H1 (cell line): ENCODE measurements at regions not wholly inside any gene's neighbourhood (a gene's known extent, or its start where the extent isn't known, plus 50 kb on each side); places are given as distances from the start of the nearest gene placed in this dataset.

Experiments
- CTCF ChIA-PET: fragments of 300-600 bp; sonication (Branson Sonifier 250); formaldehyde crosslinking; loops from one replicate; lab custom pipeline; 2021; ENCODE audit not compliant: partially characterized antibody; lab: Charles Lee
- POLR2A ChIA-PET: fragments of 300-600 bp; sonication (Branson Sonifier 250); formaldehyde crosslinking; loops from one replicate; lab custom pipeline; 2021; ENCODE audit warnings: inconsistent platforms; ENCODE audit not compliant: partially characterized antibody; lab: Charles Lee
- DNase-seq, 2 experiments: peaks; one replicate each; pipeline versions ENCODE4 v3.0.0 to v3.0.0-alpha.2; 2010 to 2022; ENCODE audit warnings: low spot score in 2 of 2, low read depth in 1 of 2, mixed read lengths in 1 of 2
- FAIRE-seq: peaks from 2 replicates; lab custom pipeline; 2011; peaks lifted over from hg19 to GRCh38; lab: Jason Lieb, UNC
- H2AFZ ChIP-seq: 2 replicates; pipeline ENCODE4 v1.8.1; 2012; ENCODE audit warnings: low read length, inconsistent platforms
- H2AK5ac ChIP-seq: 2 replicates; pipeline ENCODE4 v1.6.1; 2013; ENCODE audit warnings: low read depth, low read length
- H2BK120ac ChIP-seq: replicated peaks from 2 replicates; pipeline ENCODE3; 2013; ENCODE audit warnings: low read depth, low read length, inconsistent platforms
- H2BK12ac ChIP-seq: 2 replicates; pipeline ENCODE4 v1.6.1; 2013; ENCODE audit warnings: low read depth, low read length
- H2BK15ac ChIP-seq: 2 replicates; pipeline ENCODE4 v1.6.1; 2013; ENCODE audit warnings: low read length
- H2BK20ac ChIP-seq: 2 replicates; pipeline ENCODE4 v1.6.1; 2013; ENCODE audit warnings: low read length
- H2BK5ac ChIP-seq: 2 replicates; pipeline ENCODE4 v1.6.1; 2013; ENCODE audit warnings: low read depth, low read length
- H3K14ac ChIP-seq: 2 replicates; pipeline ENCODE4 v1.6.1; 2013; ENCODE audit warnings: inconsistent platforms; ENCODE audit not compliant: insufficient read length
- H3K18ac ChIP-seq: 2 replicates; pipeline ENCODE4 v1.6.1; 2013; ENCODE audit warnings: low read length; ENCODE audit errors: extremely low read depth
- H3K23ac ChIP-seq: 2 replicates; pipeline ENCODE4 v1.6.1; 2013; ENCODE audit warnings: inconsistent platforms; ENCODE audit not compliant: insufficient read length
- H3K23me2 ChIP-seq: 2 replicates; pipeline ENCODE4 v1.6.1; 2013; ENCODE audit warnings: low read depth, low read length
- H3K27ac ChIP-seq: 2 replicates; pipeline ENCODE4 v1.6.1; 2011; ENCODE audit warnings: low read depth, low read length, inconsistent platforms
- H3K27me3 ChIP-seq, 4 experiments: replicated peaks in 1 of 4; 1 replicate in 1 of 4; 2 replicates in 3 of 4; pipeline versions ENCODE4 v1.6.1 to v1.8.1; 2011 to 2013; ENCODE audit warnings: low read length in 3 of 4, mild to moderate bottlenecking in 3 of 4, inconsistent platforms in 2 of 4, mixed read lengths in 2 of 4, moderate library complexity in 1 of 4; ENCODE audit not compliant: control insufficient read depth in 3 of 4, insufficient read depth in 3 of 4; ENCODE audit errors: extremely low read depth in 1 of 4
- H3K36me3 ChIP-seq, 4 experiments: 2 replicates each; pipeline versions ENCODE4 v1.6.1 to v1.8.1; 2011 to 2013; ENCODE audit warnings: mild to moderate bottlenecking in 4 of 4, low read length in 3 of 4, moderate library complexity in 2 of 4, control low read depth in 1 of 4, inconsistent platforms in 1 of 4; ENCODE audit not compliant: insufficient read depth in 4 of 4, control insufficient read depth in 2 of 4
- H3K4ac ChIP-seq: replicated peaks from 2 replicates; pipeline ENCODE3; 2013; ENCODE audit warnings: low read length, low read depth, mixed read lengths, inconsistent platforms; ENCODE audit not compliant: insufficient read length
- H3K4me1 ChIP-seq, 4 experiments: replicated peaks in 1 of 4; 1 replicate in 1 of 4; 2 replicates in 3 of 4; pipeline versions ENCODE4 v1.6.1 to v1.8.1; 2011 to 2013; ENCODE audit warnings: low read length in 3 of 4, inconsistent platforms in 2 of 4, mixed read lengths in 1 of 4; ENCODE audit not compliant: insufficient read depth in 4 of 4, control insufficient read depth in 3 of 4
- H3K4me2 ChIP-seq, 2 experiments: 2 replicates each; pipeline versions ENCODE4 v1.6.1 to v1.8.1; 2011 to 2013; ENCODE audit warnings: low read depth in 2 of 2, low read length in 2 of 2, control low read depth in 1 of 2, inconsistent platforms in 1 of 2, mild to moderate bottlenecking in 1 of 2; ENCODE audit not compliant: insufficient read depth in 1 of 2
- H3K4me3 ChIP-seq, 4 experiments: fragments of 200-600, 300-600 bp in 1 of 4; sonication (generic), shearing (Covaris generic), sonication (Bioruptor Twin) in 1 of 4; 2 replicates each; pipeline versions ENCODE4 v1.5.1 to v1.8.1; 2011 to 2016; ENCODE audit warnings: low read length in 4 of 4, low read depth in 3 of 4, control low read depth in 2 of 4, inconsistent platforms in 2 of 4, mild to moderate bottlenecking in 2 of 4, mixed read lengths in 1 of 4, moderate library complexity in 1 of 4; ENCODE audit not compliant: insufficient read depth in 2 of 4; ENCODE audit errors: extremely low read depth in 1 of 4
- H3K56ac ChIP-seq: replicated peaks from 2 replicates; pipeline ENCODE3; 2013; ENCODE audit warnings: low read depth, mild to moderate bottlenecking, mixed read lengths, low read length, inconsistent platforms; ENCODE audit not compliant: insufficient read length
- H3K79me1 ChIP-seq: 2 replicates; pipeline ENCODE4 v1.6.1; 2013; ENCODE audit warnings: low read depth, low read length, control low read depth
- H3K79me2 ChIP-seq, 2 experiments: 2 replicates each; pipeline versions ENCODE4 v1.6.1 to v1.8.1; 2012 to 2013; ENCODE audit warnings: low read length in 2 of 2, mild to moderate bottlenecking in 2 of 2, inconsistent platforms in 1 of 2; ENCODE audit not compliant: insufficient read depth in 2 of 2, control insufficient read depth in 1 of 2
- H3K9ac ChIP-seq, 4 experiments: replicated peaks in 1 of 4; 1 replicate in 1 of 4; 2 replicates in 3 of 4; pipeline versions ENCODE4 v1.6.1 to v1.8.1; 2011 to 2013; ENCODE audit warnings: low read depth in 3 of 4, low read length in 3 of 4, control low read depth in 2 of 4, mild to moderate bottlenecking in 2 of 4, moderate library complexity in 2 of 4, inconsistent platforms in 1 of 4; ENCODE audit errors: extremely low read depth in 1 of 4
- H3K9me3 ChIP-seq, 2 experiments: 2 replicates each; pipeline versions ENCODE4 v1.6.1 to v1.8.1; 2012 to 2013; ENCODE audit warnings: mild to moderate bottlenecking in 2 of 2, moderate library complexity in 2 of 2, control low read depth in 1 of 2, inconsistent platforms in 1 of 2, low read depth in 1 of 2, low read length in 1 of 2, mixed read lengths in 1 of 2; ENCODE audit not compliant: insufficient read depth in 2 of 2
- H4K20me1 ChIP-seq, 2 experiments: replicated peaks in 1 of 2; 2 replicates each; pipeline versions ENCODE3 to v1.8.1; 2011 to 2013; ENCODE audit warnings: inconsistent platforms in 2 of 2, low read length in 2 of 2, mild to moderate bottlenecking in 1 of 2; ENCODE audit not compliant: insufficient read depth in 2 of 2, control insufficient read depth in 1 of 2
- H4K5ac ChIP-seq: 2 replicates; pipeline ENCODE4 v1.6.1; 2013; ENCODE audit warnings: low read length, low read depth, mixed read lengths, inconsistent platforms; ENCODE audit not compliant: insufficient read length
- H4K8ac ChIP-seq: 2 replicates; pipeline ENCODE4 v1.8.0; 2013; ENCODE audit warnings: mild to moderate bottlenecking, moderate library complexity, low read length, inconsistent platforms; ENCODE audit not compliant: insufficient read depth; ENCODE audit errors: extremely low read depth
- H4K91ac ChIP-seq: replicated peaks from 2 replicates; pipeline ENCODE3; 2013; ENCODE audit warnings: low read length, mixed read lengths, inconsistent platforms; ENCODE audit not compliant: insufficient read length
- CTBP2 ChIP-seq: IDR thresholded peaks from 2 replicates; pipeline ENCODE4 v1.7.0; 2011; ENCODE audit warnings: borderline replicate concordance, mild to moderate bottlenecking, moderate library complexity, mixed read lengths, low read length; ENCODE audit not compliant: insufficient read depth, insufficient read length
- EP300 ChIP-seq, 2 experiments: IDR thresholded peaks; 1 replicate in 1 of 2; 2 replicates in 1 of 2; pipeline ENCODE4 v1.6.1; 2011 to 2012; ENCODE audit warnings: low read depth in 2 of 2, low read length in 2 of 2, mild to moderate bottlenecking in 2 of 2, borderline replicate concordance in 1 of 2, inconsistent platforms in 1 of 2, moderate library complexity in 1 of 2
- FOSL1 ChIP-seq: IDR thresholded peaks from 2 replicates; pipeline ENCODE4 v1.6.1; 2011; ENCODE audit warnings: mild to moderate bottlenecking, low read depth, low read length, moderate library complexity; ENCODE audit not compliant: insufficient read depth
- SIX5 ChIP-seq: IDR thresholded peaks from 2 replicates; pipeline ENCODE4 v1.6.1; 2011; ENCODE audit warnings: mild to moderate bottlenecking, low read depth, low read length
- SP2 ChIP-seq: IDR thresholded peaks from 2 replicates; pipeline ENCODE4 v1.6.1; 2012; ENCODE audit warnings: mild to moderate bottlenecking, low read length, inconsistent platforms
- TAF1 ChIP-seq: IDR thresholded peaks from 2 replicates; pipeline ENCODE4 v1.6.1; 2011; ENCODE audit warnings: mild to moderate bottlenecking, low read depth, low read length
- WGBS, 2 experiments: shearing (Covaris generic) in 1 of 2; methylation state at CpG; one replicate each; pipeline versions ENCODE4 v1.1.6 to v1.1.7; 2013 to 2015; ENCODE audit warnings: low lambda C conversion rate in 2 of 2, mixed read lengths in 2 of 2, inconsistent platforms in 1 of 2, low coverage in 1 of 2, missing lambda C conversion rate in 1 of 2; ENCODE audit not compliant: insufficient replicate concordance in 2 of 2, insufficient coverage in 1 of 2, insufficient read length in 1 of 2; ENCODE audit errors: extremely low coverage in 1 of 2, missing lambda C conversion rate in 1 of 2; 5-methylcytosine and 5-hydroxymethylcytosine counted together

DNA sequence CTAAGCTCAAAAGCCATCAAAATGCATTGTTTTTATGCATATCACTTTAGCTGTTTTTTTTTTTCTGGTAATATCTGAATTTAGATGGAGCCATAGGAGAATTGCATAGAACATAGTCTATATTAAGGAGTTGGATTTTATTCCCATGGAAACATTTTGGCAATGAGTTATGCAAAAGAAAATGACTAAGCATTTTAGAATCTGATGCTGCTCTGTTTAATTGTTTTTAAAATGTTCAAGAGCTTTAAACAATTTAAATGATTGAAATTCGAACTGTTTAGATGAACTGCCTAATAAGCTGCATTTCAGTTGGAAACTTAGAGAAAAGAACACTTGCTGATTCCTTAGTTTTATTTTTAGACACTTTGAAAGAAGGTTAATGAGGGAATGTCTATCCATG lies 1531.5 kb upstream of the B3GALT2 start:
- no peak for FAIRE-seq
- WGBS, 2 experiments, result 91% methylated on average over 1 of the region's 1 CpG; no CpG with 5 or more reads in 1 of the 2 experiments
- Histone ChIP-seq H3K4me2 (no peak overlapping the region), H2BK12ac (no peak overlapping the region), H3K14ac (no peak overlapping the region), H4K5ac (no peak overlapping the region), H4K91ac (no peak overlapping the region), H3K36me3 (no peaks in the 10 kb centered on the region), H3K56ac (no peak overlapping the region), H4K8ac (no peak overlapping the region), H4K20me1 (no peaks in the 10 kb centered on the region), H3K23ac (no peak overlapping the region), H2AK5ac (no peak overlapping the region), H2BK120ac (no peak overlapping the region), H2BK5ac (no peak overlapping the region), H3K4me3 (no peak overlapping the region), H3K23me2 (no peaks in the 10 kb centered on the region), H3K79me1 (no peaks in the 10 kb centered on the region), H3K9me3 (no peaks in the 10 kb centered on the region), H3K4ac (no peak overlapping the region), H3K18ac (no peak overlapping the region), H3K9ac (no peak overlapping the region), H2BK20ac (no peak overlapping the region), H2AFZ (no peak overlapping the region), H3K27ac (no peak overlapping the region), H3K79me2 (no peaks in the 10 kb centered on the region), H3K27me3 (no peaks in the 10 kb centered on the region), H3K4me1 (no peaks in the 10 kb centered on the region), H2BK15ac (no peak overlapping the region)
- DNase-seq, result no peak
- CTCF ChIA-PET, result interaction anchor here (0.6 kb wide), 1 partner anchor 22 kb away, joined by 3 read pairs; no protein-coding TSS in a partner anchor
- POLR2A ChIA-PET, result no interaction called here
- no peak for TF ChIP-seq SIX5
- TF ChIP-seq TAF1, result no peak
- TF ChIP-seq SP2, result no peak
- no peak for TF ChIP-seq CTBP2
- TF ChIP-seq FOSL1, result no peak
- no peak for TF ChIP-seq EP300 (IDR thresholded peaks at IDR 0.05; ENCODE audit: borderline replicate concordance in 1 of 2, low read depth in 2 of 2, low read length in 2 of 2)
